HG03521 (cell line): ENCODE measurements at regions not wholly inside any gene's neighbourhood (a gene's known extent, or its start where the extent isn't known, plus 50 kb on each side); places are given as distances from the start of the nearest gene placed in this dataset.

Experiments
- ATAC-seq: cut with Tn5 transposase; IDR thresholded peaks from one replicate; pipeline ENCODE4 v1.9.1; 2021; ENCODE audit warnings: mild to moderate bottlenecking, moderate library complexity; ENCODE audit not compliant: unreplicated experiment

GRCh38 chr4:136796953-136797352 is 735.3 kb downstream of the PCDH18 start:
- ATAC-seq: no peak

GRCh38 chr4:136793848-136794247 is 738.4 kb downstream of the PCDH18 start:
- no peak for ATAC-seq

GRCh38 chr4:136784326-136784725 is 748.0 kb downstream of the PCDH18 start:
- ATAC-seq: no peak

- no peak for ATAC-seq
These were observed 762.6 kb downstream of the PCDH18 start for GRCh38 chr4:136769717-136770116.

- no peak for ATAC-seq
These were observed 763.4 kb downstream of the PCDH18 start for GRCh38 chr4:136768925-136769275.

GRCh38 chr4:136768213-136768924 is 763.9 kb downstream of the PCDH18 start:
- no peak for ATAC-seq

- no peak for ATAC-seq
These were observed 768.4 kb downstream of the PCDH18 start for GRCh38 chr4:136763919-136764318.

- no peak for ATAC-seq
These were observed 776.8 kb downstream of the PCDH18 start for GRCh38 chr4:136755531-136755916.

- ATAC-seq: no peak
These were observed 777.3 kb downstream of the PCDH18 start for GRCh38 chr4:136754810-136755530.

GRCh38 chr4:136751556-136751955 is 780.7 kb downstream of the PCDH18 start:
- no peak for ATAC-seq

- no peak for ATAC-seq
These were observed 781.4 kb downstream of the PCDH18 start for GRCh38 chr4:136750897-136751296.

- ATAC-seq: no peak
These were observed 782.3 kb downstream of the PCDH18 start for GRCh38 chr4:136749989-136750388.

GRCh38 chr4:136748773-136749172 is 783.5 kb downstream of the PCDH18 start:
- ATAC-seq: no peak

GRCh38 chr4:136748165-136748564 is 784.1 kb downstream of the PCDH18 start:
- ATAC-seq: no peak

GRCh38 chr4:136743238-136743637 is 789.1 kb downstream of the PCDH18 start:
- no peak for ATAC-seq

- no peak for ATAC-seq
These were observed 790.0 kb downstream of the PCDH18 start for GRCh38 chr4:136742333-136742732.

GRCh38 chr4:136741468-136741867 is 790.8 kb downstream of the PCDH18 start:
- ATAC-seq: no peak

GRCh38 chr4:136740326-136740725 is 792.0 kb downstream of the PCDH18 start:
- ATAC-seq: no peak

- ATAC-seq: no peak
These were observed 795.2 kb downstream of the PCDH18 start for GRCh38 chr4:136737066-136737465.

GRCh38 chr4:136731025-136731424 is 801.3 kb downstream of the PCDH18 start:
- ATAC-seq: no peak

- ATAC-seq: no peak
These were observed 806.8 kb downstream of the PCDH18 start for GRCh38 chr4:136725286-136726081.

- ATAC-seq: no peak
These were observed 819.2 kb downstream of the PCDH18 start for GRCh38 chr4:136713140-136713539.
